ENCODE measurements at regions not wholly inside any gene's neighbourhood (a gene's known extent, or its start where the extent isn't known, plus 50 kb on each side); places are given as distances from the start of the nearest gene placed in this dataset.

- WGBS, 5 donors, result 76 to 88% (median 82%) methylated on average over 2 of the region's 2 CpGs; no CpG with 5 or more reads in 2 of the 5 donors
- no peaks in the 10 kb centered on the region for H3K4me1 ChIP-seq
- H3K36me3 ChIP-seq, result no peaks in the 10 kb centered on the region
- no peak for DNase-seq
- no peak for TF ChIP-seq POLR2AphosphoS5 (IDR thresholded peaks at IDR 0.05)
- TF ChIP-seq, protein P1, sequence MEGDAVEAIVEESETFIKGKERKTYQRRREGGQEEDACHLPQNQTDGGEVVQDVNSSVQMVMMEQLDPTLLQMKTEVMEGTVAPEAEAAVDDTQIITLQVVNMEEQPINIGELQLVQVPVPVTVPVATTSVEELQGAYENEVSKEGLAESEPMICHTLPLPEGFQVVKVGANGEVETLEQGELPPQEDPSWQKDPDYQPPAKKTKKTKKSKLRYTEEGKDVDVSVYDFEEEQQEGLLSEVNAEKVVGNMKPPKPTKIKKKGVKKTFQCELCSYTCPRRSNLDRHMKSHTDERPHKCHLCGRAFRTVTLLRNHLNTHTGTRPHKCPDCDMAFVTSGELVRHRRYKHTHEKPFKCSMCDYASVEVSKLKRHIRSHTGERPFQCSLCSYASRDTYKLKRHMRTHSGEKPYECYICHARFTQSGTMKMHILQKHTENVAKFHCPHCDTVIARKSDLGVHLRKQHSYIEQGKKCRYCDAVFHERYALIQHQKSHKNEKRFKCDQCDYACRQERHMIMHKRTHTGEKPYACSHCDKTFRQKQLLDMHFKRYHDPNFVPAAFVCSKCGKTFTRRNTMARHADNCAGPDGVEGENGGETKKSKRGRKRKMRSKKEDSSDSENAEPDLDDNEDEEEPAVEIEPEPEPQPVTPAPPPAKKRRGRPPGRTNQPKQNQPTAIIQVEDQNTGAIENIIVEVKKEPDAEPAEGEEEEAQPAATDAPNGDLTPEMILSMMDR (IDR thresholded peaks at IDR 0.05 in 8 of 11, conservative IDR thresholded peaks at IDR 0.05 in 3 of 11), result no peak
- no peak for TF ChIP-seq POLR2A (IDR thresholded peaks at IDR 0.05)
- no peaks in the 10 kb centered on the region for H3K27me3 ChIP-seq (replicated peaks in 1 of 7)
- intact Hi-C loops (cut with DNase I; ENCODE audit: low total_unique reads), result no loop called here
- no peaks in the 10 kb centered on the region for H3K9me3 ChIP-seq
- no peak overlapping the region for H3K4me3 ChIP-seq
- H3K27ac ChIP-seq, result no peak overlapping the region
Observed at GRCh38 chrY:16601626-16602025, 1278.4 kb downstream of the CDY2B start.

DNA sequence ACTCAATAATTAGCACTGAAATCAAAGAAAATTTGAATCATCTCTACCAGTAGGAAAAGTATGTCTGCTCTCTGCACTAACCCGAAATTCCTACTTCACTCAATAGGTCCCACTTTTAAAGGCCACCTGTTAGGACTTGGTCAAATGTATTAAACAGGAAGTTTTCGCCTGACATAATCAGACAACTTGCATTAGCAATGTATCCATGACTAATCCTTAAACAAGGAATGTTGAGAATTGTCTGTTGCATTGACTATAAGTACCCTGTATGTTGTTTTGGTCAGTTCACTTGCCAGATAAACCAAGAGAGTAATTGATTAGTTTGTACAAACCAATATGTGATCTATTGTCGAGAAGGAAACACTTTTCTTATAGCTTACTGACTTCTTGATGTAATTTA lies 1308.0 kb downstream of the CDY2B start:
- intact Hi-C loops (cut with DNase I; ENCODE audit: low total_unique reads), result no loop called here
- no peak overlapping the region for H3K4me3 ChIP-seq
- H3K36me3 ChIP-seq, result no peaks in the 10 kb centered on the region
- WGBS, 5 donors, result 73 to 87% (median 74%) methylated on average over 3 of the region's 3 CpGs; no CpG with 5 or more reads in 2 of the 5 donors
- no peaks in the 10 kb centered on the region for H3K4me1 ChIP-seq
- DNase-seq, result no peak
- H3K27ac ChIP-seq, result no peak overlapping the region
- H3K9me3 ChIP-seq, result no peaks in the 10 kb centered on the region
- no peaks in the 10 kb centered on the region for H3K27me3 ChIP-seq (replicated peaks in 1 of 7)
- TF ChIP-seq POLR2AphosphoS5 (IDR thresholded peaks at IDR 0.05), result no peak
- no peak for TF ChIP-seq POLR2A (IDR thresholded peaks at IDR 0.05)
- TF ChIP-seq, protein P1 (IDR thresholded peaks at IDR 0.05 in 8 of 11, conservative IDR thresholded peaks at IDR 0.05 in 3 of 11), result no peak

DNA sequence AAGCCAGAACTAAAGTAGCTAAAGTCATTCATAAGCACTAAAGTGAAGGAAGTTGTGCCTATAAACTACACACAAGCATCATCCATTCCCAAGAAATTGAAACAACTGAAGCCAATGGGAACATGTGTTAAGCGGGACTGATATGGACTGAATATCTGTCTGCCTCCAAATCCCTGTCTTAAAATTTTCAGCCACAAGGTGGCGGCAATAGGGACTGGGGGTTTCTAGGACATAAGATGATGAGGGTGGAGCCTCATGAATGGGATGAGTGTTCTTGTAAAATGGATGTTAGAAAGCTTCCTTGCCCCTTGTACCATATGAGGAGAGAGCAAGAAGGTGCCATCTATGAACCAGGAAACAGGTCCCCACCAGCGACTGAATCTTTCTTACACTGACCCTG lies 1317.5 kb downstream of the CDY2B start:
- no peak overlapping the region for H3K4me3 ChIP-seq
- no peak overlapping the region for H3K27ac ChIP-seq
- no peak for TF ChIP-seq POLR2AphosphoS5 (IDR thresholded peaks at IDR 0.05)
- TF ChIP-seq, protein P1 (IDR thresholded peaks at IDR 0.05 in 8 of 11, conservative IDR thresholded peaks at IDR 0.05 in 3 of 11), result peak in 1 of 11 experiments; percentile 23
- H3K27me3 ChIP-seq (replicated peaks in 1 of 7), result no peaks in the 10 kb centered on the region
- intact Hi-C loops (cut with DNase I; ENCODE audit: low total_unique reads), result no loop called here
- H3K4me1 ChIP-seq, result no peaks in the 10 kb centered on the region
- WGBS, 5 donors, result 41 to 56% (median 54%) methylated on average over 3 of the region's 3 CpGs; no CpG with 5 or more reads in 2 of the 5 donors
- no peaks in the 10 kb centered on the region for H3K36me3 ChIP-seq
- no peaks in the 10 kb centered on the region for H3K9me3 ChIP-seq
- no peak for DNase-seq

DNA sequence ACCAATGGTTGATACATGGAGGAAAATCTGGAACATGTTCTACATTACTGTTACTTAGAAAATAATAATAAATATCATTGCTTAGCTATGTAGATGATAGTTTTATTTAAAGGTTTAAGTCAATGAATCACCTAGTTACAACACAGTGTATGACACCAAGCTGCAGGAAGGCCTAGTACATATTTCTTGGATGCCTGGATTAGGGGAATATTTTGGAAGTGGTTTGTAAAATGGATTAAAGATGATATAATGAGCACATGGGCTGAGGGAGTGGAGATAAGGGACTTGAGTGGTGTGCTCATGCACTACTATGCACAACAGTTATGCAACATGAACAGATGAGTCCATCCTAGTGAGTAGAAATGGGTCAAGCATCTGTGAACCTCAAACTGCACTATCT lies 1358.0 kb downstream of the CDY2B start:
- H3K4me3 ChIP-seq, result no peak overlapping the region
- H3K9me3 ChIP-seq, result no peaks in the 10 kb centered on the region
- no peaks in the 10 kb centered on the region for H3K36me3 ChIP-seq
- intact Hi-C loops (cut with DNase I; ENCODE audit: low total_unique reads), result no loop called here
- no peaks in the 10 kb centered on the region for H3K27me3 ChIP-seq (replicated peaks in 1 of 7)
- no peak overlapping the region for H3K27ac ChIP-seq
- TF ChIP-seq POLR2AphosphoS5 (IDR thresholded peaks at IDR 0.05) (no peak), POLR2A (IDR thresholded peaks at IDR 0.05) (no peak)
- TF ChIP-seq, protein P1 (IDR thresholded peaks at IDR 0.05 in 8 of 11, conservative IDR thresholded peaks at IDR 0.05 in 3 of 11), result no peak
- no peaks in the 10 kb centered on the region for H3K4me1 ChIP-seq
- no peak for DNase-seq
